ENCODE measurements at regions not wholly inside any gene's neighbourhood (a gene's known extent, or its start where the extent isn't known, plus 50 kb on each side); places are given as distances from the start of the nearest gene placed in this dataset.

DNA sequence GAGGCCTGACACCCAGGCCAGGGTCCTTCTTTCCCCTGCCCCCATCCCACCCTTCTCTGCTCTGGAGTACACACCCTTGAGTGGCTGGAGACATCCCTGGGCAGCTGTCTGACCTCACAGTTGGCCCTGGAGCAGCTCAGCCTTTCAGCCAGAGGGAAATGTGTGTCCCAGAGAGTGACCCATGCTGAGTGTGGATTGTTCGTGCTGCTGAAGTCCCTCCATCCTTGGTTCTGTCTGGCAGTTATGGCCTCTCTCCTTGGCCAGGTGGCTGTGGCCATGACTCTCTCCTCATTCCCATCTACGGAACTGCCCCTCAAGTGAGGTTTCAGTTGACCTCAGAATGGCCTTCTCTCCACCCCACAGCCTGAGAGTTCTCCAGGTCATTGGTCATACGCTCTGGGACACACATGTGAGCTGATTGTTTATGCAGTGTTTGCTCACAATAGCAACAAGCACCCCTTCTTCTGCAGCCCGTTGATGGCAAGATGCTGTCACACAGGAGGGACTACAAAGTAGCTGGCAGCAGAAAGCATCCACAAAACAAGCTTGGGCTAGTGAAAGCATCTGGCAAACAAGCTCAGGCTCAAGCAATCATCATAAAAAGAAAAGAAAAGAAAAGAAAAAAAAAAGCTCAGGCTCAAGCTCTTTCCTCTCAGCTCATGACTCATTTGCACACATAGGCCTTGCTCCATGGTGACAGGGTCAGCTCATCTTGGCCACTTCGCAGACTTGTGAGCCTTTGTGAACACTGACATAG is 55.3 kb upstream of the ITGA11 start:
- TF ChIP-seq, protein P1, sequence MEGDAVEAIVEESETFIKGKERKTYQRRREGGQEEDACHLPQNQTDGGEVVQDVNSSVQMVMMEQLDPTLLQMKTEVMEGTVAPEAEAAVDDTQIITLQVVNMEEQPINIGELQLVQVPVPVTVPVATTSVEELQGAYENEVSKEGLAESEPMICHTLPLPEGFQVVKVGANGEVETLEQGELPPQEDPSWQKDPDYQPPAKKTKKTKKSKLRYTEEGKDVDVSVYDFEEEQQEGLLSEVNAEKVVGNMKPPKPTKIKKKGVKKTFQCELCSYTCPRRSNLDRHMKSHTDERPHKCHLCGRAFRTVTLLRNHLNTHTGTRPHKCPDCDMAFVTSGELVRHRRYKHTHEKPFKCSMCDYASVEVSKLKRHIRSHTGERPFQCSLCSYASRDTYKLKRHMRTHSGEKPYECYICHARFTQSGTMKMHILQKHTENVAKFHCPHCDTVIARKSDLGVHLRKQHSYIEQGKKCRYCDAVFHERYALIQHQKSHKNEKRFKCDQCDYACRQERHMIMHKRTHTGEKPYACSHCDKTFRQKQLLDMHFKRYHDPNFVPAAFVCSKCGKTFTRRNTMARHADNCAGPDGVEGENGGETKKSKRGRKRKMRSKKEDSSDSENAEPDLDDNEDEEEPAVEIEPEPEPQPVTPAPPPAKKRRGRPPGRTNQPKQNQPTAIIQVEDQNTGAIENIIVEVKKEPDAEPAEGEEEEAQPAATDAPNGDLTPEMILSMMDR (IDR thresholded peaks at IDR 0.05), result no peak
- no peak for TF ChIP-seq POLR2A (IDR thresholded peaks at IDR 0.05)
